Neutrophil (primary cell): ENCODE measurements at regions not wholly inside any gene's neighbourhood (a gene's known extent, or its start where the extent isn't known, plus 50 kb on each side); places are given as distances from the start of the nearest gene placed in this dataset.
"Not testable (repeated sequence)": the region's sequence is repeated elsewhere in the genome, so short reads cannot be mapped to it uniquely, and the experiment has no call there.

Experiments used
- H3K27ac ChIP-seq: fragments of 200-600 bp; sonication (generic); 2 replicates; pipeline ENCODE4 v1.5.1; 2016; ENCODE audit warnings: mild to moderate bottlenecking, moderate library complexity
- H3K27me3 ChIP-seq: fragments of 200-600 bp; sonication (generic); 2 replicates; pipeline ENCODE4 v1.6.0; 2016; ENCODE audit warnings: mild to moderate bottlenecking
- H3K36me3 ChIP-seq: fragments of 200-600 bp; sonication (generic); 2 replicates; pipeline ENCODE4 v1.5.1; 2017
- H3K4me1 ChIP-seq, 2 experiments: fragments of 200-600 bp in 1 of 2; sonication (generic) in 1 of 2; 1 replicate in 1 of 2; 2 replicates in 1 of 2; pipeline versions ENCODE4 v1.5.1 to v1.6.1; 2013 to 2016; ENCODE audit warnings: low read depth in 1 of 2, low read length in 1 of 2, mild to moderate bottlenecking in 1 of 2, moderate library complexity in 1 of 2; ENCODE audit not compliant: control insufficient read depth in 1 of 2, insufficient read depth in 1 of 2
- H3K4me3 ChIP-seq, 2 experiments: fragments of 200-600 bp in 1 of 2; sonication (generic) in 1 of 2; 1 replicate in 1 of 2; 2 replicates in 1 of 2; pipeline ENCODE4 v1.5.1; 2013 to 2016; ENCODE audit warnings: low read depth in 1 of 2, low read length in 1 of 2, mild to moderate bottlenecking in 1 of 2, moderate library complexity in 1 of 2
- H3K9me3 ChIP-seq: fragments of 200-600 bp; sonication (generic); 2 replicates; pipeline ENCODE4 v1.5.1; 2016
- CTCF ChIP-seq: fragments of 200-600 bp; sonication (generic); IDR thresholded peaks from 2 replicates; pipeline ENCODE4 v1.5.1; 2016; ENCODE audit warnings: antibody characterized with exemption

GRCh38 chrX:96474741-96475125, 209.9 kb upstream of the DIAPH2 start:
- Histone ChIP-seq H3K9me3 (no peaks in the 10 kb centered on the region), H3K27me3 (no peaks in the 10 kb centered on the region), H3K27ac (no peak overlapping the region), H3K4me3 (no peak overlapping the region), H3K4me1 (no peaks in the 10 kb centered on the region), H3K36me3 (no peaks in the 10 kb centered on the region)
- TF ChIP-seq CTCF = no peak

GRCh38 chrX:96480081-96480480, 204.6 kb upstream of the DIAPH2 start:
- no peak overlapping the region for H3K27ac ChIP-seq
- H3K4me3 ChIP-seq = no peak overlapping the region
- no peak for TF ChIP-seq CTCF
- no peaks in the 10 kb centered on the region for H3K36me3 ChIP-seq
- H3K27me3 ChIP-seq = no peaks in the 10 kb centered on the region
- no peaks in the 10 kb centered on the region for H3K4me1 ChIP-seq
- H3K9me3 ChIP-seq = no peaks in the 10 kb centered on the region

- Histone ChIP-seq H3K4me1 (no peaks in the 10 kb centered on the region), H3K27ac (no peak overlapping the region), H3K36me3 (no peaks in the 10 kb centered on the region), H3K9me3 (no peaks in the 10 kb centered on the region), H3K4me3 (no peak overlapping the region), H3K27me3 (no peaks in the 10 kb centered on the region)
- no peak for TF ChIP-seq CTCF
Observed at GRCh38 chrX:96481831-96482230, 202.8 kb upstream of the DIAPH2 start.

GRCh38 chrX:96483647-96484160, 200.9 kb upstream of the DIAPH2 start:
- H3K27ac ChIP-seq = no peak overlapping the region
- H3K9me3 ChIP-seq = no peaks in the 10 kb centered on the region
- TF ChIP-seq CTCF = no peak
- no peaks in the 10 kb centered on the region for H3K4me1 ChIP-seq
- no peak overlapping the region for H3K4me3 ChIP-seq
- no peaks in the 10 kb centered on the region for H3K36me3 ChIP-seq
- no peaks in the 10 kb centered on the region for H3K27me3 ChIP-seq

GRCh38 chrX:96486687-96487086, 198.0 kb upstream of the DIAPH2 start:
- not testable (repeated sequence) for H3K4me1 ChIP-seq, H3K36me3 ChIP-seq, H3K27me3 ChIP-seq, H3K27ac ChIP-seq, H3K4me3 ChIP-seq, H3K9me3 ChIP-seq

GRCh38 chrX:96502507-96502906, 182.1 kb upstream of the DIAPH2 start:
- no peak overlapping the region for H3K4me3 ChIP-seq
- H3K36me3 ChIP-seq = no peaks in the 10 kb centered on the region
- no peak overlapping the region for H3K27ac ChIP-seq
- no peak for TF ChIP-seq CTCF
- no peaks in the 10 kb centered on the region for H3K27me3 ChIP-seq
- no peaks in the 10 kb centered on the region for H3K4me1 ChIP-seq
- H3K9me3 ChIP-seq = no peaks in the 10 kb centered on the region

- not testable (repeated sequence) for H3K27me3 ChIP-seq, H3K27ac ChIP-seq, H3K4me1 ChIP-seq, H3K9me3 ChIP-seq, H3K4me3 ChIP-seq, H3K36me3 ChIP-seq
Observed at GRCh38 chrX:96529386-96529785, 155.3 kb upstream of the DIAPH2 start.
